Fibroblast of peridontal ligament (primary cell): ENCODE measurements at regions not wholly inside any gene's neighbourhood (a gene's known extent, or its start where the extent isn't known, plus 50 kb on each side); places are given as distances from the start of the nearest gene placed in this dataset.
"Not testable (repeated sequence)": the region's sequence is repeated elsewhere in the genome, so short reads cannot be mapped to it uniquely, and the experiment has no call there.

Source experiments
- DNase-seq: peaks from one replicate; pipeline ENCODE4 v3.0.0-alpha.2; 2010; ENCODE audit errors: extremely low read depth

- no peak for DNase-seq
These were observed 185.8 kb upstream of the UBE3A start for GRCh38 chr15:25624504-25625177.

- no peak for DNase-seq
These were observed 184.9 kb upstream of the UBE3A start for GRCh38 chr15:25623708-25624107.

GRCh38 chr15:25620466-25620865 lies 181.6 kb upstream of the UBE3A start:
- DNase-seq: no peak

GRCh38 chr15:25619761-25620160 lies 180.9 kb upstream of the UBE3A start:
- DNase-seq: no peak

GRCh38 chr15:25619076-25619475 lies 180.3 kb upstream of the UBE3A start:
- DNase-seq: no peak

GRCh38 chr15:25618161-25618560 lies 179.3 kb upstream of the UBE3A start:
- no peak for DNase-seq

GRCh38 chr15:25616471-25616870 lies 177.6 kb upstream of the UBE3A start:
- DNase-seq: no peak

- DNase-seq: no peak
These were observed 174.3 kb upstream of the UBE3A start for GRCh38 chr15:25613134-25613533.

- no peak for DNase-seq
These were observed 172.8 kb upstream of the UBE3A start for GRCh38 chr15:25611603-25612002.

- no peak for DNase-seq
These were observed 170.5 kb upstream of the UBE3A start for GRCh38 chr15:25609371-25609770.

GRCh38 chr15:25608926-25609325 lies 170.1 kb upstream of the UBE3A start:
- DNase-seq: no peak

GRCh38 chr15:25605151-25605550 lies 166.3 kb upstream of the UBE3A start:
- no peak for DNase-seq

- DNase-seq: no peak
These were observed 161.9 kb upstream of the UBE3A start for GRCh38 chr15:25600751-25601150.

GRCh38 chr15:25597571-25597970 lies 158.7 kb upstream of the UBE3A start:
- DNase-seq: no peak

- DNase-seq: no peak
These were observed 158.1 kb upstream of the UBE3A start for GRCh38 chr15:25596644-25597562.

GRCh38 chr15:25587616-25588340 lies 149.0 kb upstream of the UBE3A start:
- no peak for DNase-seq

- DNase-seq: no peak
These were observed 144.1 kb upstream of the UBE3A start for GRCh38 chr15:25582886-25583285.

GRCh38 chr15:25579127-25579526 lies 140.3 kb upstream of the UBE3A start:
- no peak for DNase-seq

- DNase-seq: no peak
These were observed 133.4 kb upstream of the UBE3A start for GRCh38 chr15:25572191-25572590.

- DNase-seq: no peak
These were observed 129.9 kb upstream of the UBE3A start for GRCh38 chr15:25568751-25569150.

- DNase-seq: not testable (repeated sequence)
These were observed 127.7 kb upstream of the UBE3A start for GRCh38 chr15:25566545-25566944.

- no peak for DNase-seq
These were observed 126.8 kb upstream of the UBE3A start for GRCh38 chr15:25565470-25566264.
